NT2/D1 (cell line): ENCODE measurements at regions not wholly inside any gene's neighbourhood (a gene's known extent, or its start where the extent isn't known, plus 50 kb on each side); places are given as distances from the start of the nearest gene placed in this dataset.

Source experiments
- DNase-seq: peaks from one replicate; pipeline ENCODE4 v3.0.0-alpha.2; 2011; ENCODE audit warnings: low read depth, low spot score
- H3K27me3 ChIP-seq: 2 replicates; pipeline ENCODE4 v1.6.0; 2011; ENCODE audit warnings: mild to moderate bottlenecking; ENCODE audit not compliant: insufficient read length, insufficient read depth
- H3K36me3 ChIP-seq: 2 replicates; pipeline ENCODE4 v1.6.1; 2011; ENCODE audit warnings: mild to moderate bottlenecking, low read length, mixed read lengths; ENCODE audit not compliant: insufficient read depth, insufficient read length
- H3K4me1 ChIP-seq: 2 replicates; pipeline ENCODE4 v1.5.1; 2011; ENCODE audit not compliant: insufficient read depth, insufficient read length
- H3K4me3 ChIP-seq: 2 replicates; pipeline ENCODE4 v1.5.1; 2011; ENCODE audit warnings: low read depth; ENCODE audit not compliant: insufficient read length
- H3K9ac ChIP-seq: 2 replicates; pipeline ENCODE4 v1.6.0; 2011; ENCODE audit warnings: low read depth; ENCODE audit not compliant: insufficient read length
- H3K9me3 ChIP-seq: 2 replicates; pipeline ENCODE4 v1.5.1; 2011; ENCODE audit warnings: mild to moderate bottlenecking, low read length; ENCODE audit not compliant: insufficient read depth
- SUZ12 ChIP-seq: IDR thresholded peaks from 2 replicates; pipeline ENCODE4 v1.6.1; 2011; ENCODE audit not compliant: insufficient read length, insufficient read depth; ENCODE audit errors: extremely low read depth
- YY1 ChIP-seq: IDR thresholded peaks from 2 replicates; pipeline ENCODE4 v1.6.1; 2011; ENCODE audit not compliant: insufficient read length, insufficient read depth
- ZNF274 ChIP-seq: IDR thresholded peaks from 2 replicates; pipeline ENCODE4 v1.6.1; 2011; ENCODE audit warnings: mild to moderate bottlenecking, low read depth, low read length

DNA sequence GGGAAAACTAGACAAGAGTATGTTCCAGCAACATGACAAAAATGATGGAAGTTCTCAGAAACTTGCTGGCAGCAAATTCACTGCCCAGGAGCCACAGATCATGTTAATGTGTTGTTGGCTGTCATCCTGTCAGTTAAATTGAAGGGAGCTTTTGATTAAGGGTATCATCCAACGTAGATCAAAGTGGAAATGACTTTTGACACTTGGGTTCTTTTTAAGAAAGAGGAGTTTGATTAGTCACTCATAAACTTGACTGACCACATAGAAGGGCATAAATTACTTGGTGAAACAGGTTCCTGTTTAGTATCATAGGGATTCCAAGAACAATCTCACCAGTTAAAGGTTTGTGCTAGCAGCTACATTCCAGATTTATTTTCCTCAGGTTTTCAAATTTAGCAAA lies 288.7 kb downstream of the CSNK1G3 start:
- H3K27me3 ChIP-seq = no peaks in the 10 kb centered on the region
- TF ChIP-seq SUZ12 = no peak
- no peak for TF ChIP-seq YY1
- no peak for TF ChIP-seq ZNF274
- no peaks in the 10 kb centered on the region for H3K9me3 ChIP-seq
- no peak overlapping the region for H3K4me3 ChIP-seq
- no peaks in the 10 kb centered on the region for H3K36me3 ChIP-seq
- H3K9ac ChIP-seq = no peak overlapping the region
- no peak for DNase-seq
- peaks cover 6% of the 10 kb centered on the region for H3K4me1 ChIP-seq

- no peaks in the 10 kb centered on the region for H3K9me3 ChIP-seq
- H3K4me3 ChIP-seq = no peak overlapping the region
- TF ChIP-seq SUZ12 (no peak), YY1 (no peak), ZNF274 (no peak)
- H3K36me3 ChIP-seq = no peaks in the 10 kb centered on the region
- H3K27me3 ChIP-seq = no peaks in the 10 kb centered on the region
- no peak overlapping the region for H3K9ac ChIP-seq
- no peak for DNase-seq
- no peaks in the 10 kb centered on the region for H3K4me1 ChIP-seq
Measured at GRCh38 chr5:123795688-123796087, 283.7 kb downstream of the CSNK1G3 start.

DNA sequence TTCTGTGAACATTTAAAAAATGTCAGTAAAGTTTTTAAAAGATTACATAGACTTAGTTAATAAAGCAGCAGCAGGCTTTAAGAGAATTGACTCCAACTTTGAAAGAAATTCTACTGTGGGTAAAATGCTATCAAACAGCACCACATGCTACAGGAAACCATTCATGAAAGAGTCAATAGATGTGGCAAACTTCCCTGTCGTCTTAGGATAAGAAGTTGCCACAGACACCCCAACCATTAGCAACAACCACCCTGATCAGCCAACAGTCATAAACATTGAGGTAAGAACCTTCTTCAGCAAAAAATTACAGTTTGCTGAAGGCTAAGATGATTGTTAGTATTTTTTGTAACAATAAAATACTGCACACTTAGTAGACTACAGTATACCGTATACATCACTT lies 278.2 kb downstream of the CSNK1G3 start:
- TF ChIP-seq YY1 (no peak), ZNF274 (no peak), SUZ12 (no peak)
- H3K4me1 ChIP-seq = no peaks in the 10 kb centered on the region
- no peaks in the 10 kb centered on the region for H3K36me3 ChIP-seq
- DNase-seq = no peak
- H3K9ac ChIP-seq = no peak overlapping the region
- H3K4me3 ChIP-seq = no peak overlapping the region
- peaks cover 8% of the 10 kb centered on the region; the same call in 1 of the 2 replicates for H3K9me3 ChIP-seq
- no peaks in the 10 kb centered on the region for H3K27me3 ChIP-seq

DNA sequence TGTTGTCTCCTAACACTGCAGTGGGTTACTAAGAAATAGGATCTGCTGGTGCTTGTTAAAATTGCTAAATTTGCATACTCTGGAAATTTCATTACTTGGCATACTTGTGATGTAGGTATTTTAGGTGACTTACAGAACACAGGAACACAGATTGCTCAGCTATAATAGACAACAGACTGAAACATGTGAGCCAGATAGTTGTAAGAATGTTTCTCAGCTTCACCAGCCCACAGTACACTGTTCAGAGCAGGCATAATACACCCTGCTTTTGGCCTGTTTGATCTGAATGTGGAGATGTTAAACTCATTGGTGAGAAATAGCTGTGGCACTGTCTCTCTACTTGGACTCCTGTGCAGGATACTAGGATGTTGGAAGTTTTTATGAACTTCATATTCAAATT lies 275.7 kb downstream of the CSNK1G3 start:
- TF ChIP-seq SUZ12 = no peak
- no peak for TF ChIP-seq YY1
- TF ChIP-seq ZNF274 = no peak
- Histone ChIP-seq H3K9me3 (peaks cover 8% of the 10 kb centered on the region; the same call in 1 of the 2 replicates), H3K4me3 (no peak overlapping the region), H3K4me1 (no peaks in the 10 kb centered on the region), H3K27me3 (no peaks in the 10 kb centered on the region), H3K36me3 (no peaks in the 10 kb centered on the region), H3K9ac (no peak overlapping the region)
- DNase-seq = no peak

- no peak for DNase-seq
- no peaks in the 10 kb centered on the region for H3K27me3 ChIP-seq
- H3K4me1 ChIP-seq = no peaks in the 10 kb centered on the region
- no peaks in the 10 kb centered on the region for H3K36me3 ChIP-seq
- no peak overlapping the region for H3K9ac ChIP-seq
- no peak overlapping the region for H3K4me3 ChIP-seq
- peaks cover 8% of the 10 kb centered on the region; the same call in 1 of the 2 replicates for H3K9me3 ChIP-seq
- TF ChIP-seq ZNF274 (no peak), YY1 (no peak), SUZ12 (no peak)
Measured at GRCh38 chr5:123787136-123787535, 275.2 kb downstream of the CSNK1G3 start.

GRCh38 chr5:123786411-123786810 lies 274.4 kb downstream of the CSNK1G3 start:
- H3K36me3 ChIP-seq = no peaks in the 10 kb centered on the region
- no peak overlapping the region for H3K4me3 ChIP-seq
- no peak for DNase-seq
- H3K4me1 ChIP-seq = no peaks in the 10 kb centered on the region
- no peaks in the 10 kb centered on the region for H3K27me3 ChIP-seq
- no peak overlapping the region for H3K9ac ChIP-seq
- no peak for TF ChIP-seq ZNF274
- peaks cover 8% of the 10 kb centered on the region; the same call in 1 of the 2 replicates for H3K9me3 ChIP-seq

DNA sequence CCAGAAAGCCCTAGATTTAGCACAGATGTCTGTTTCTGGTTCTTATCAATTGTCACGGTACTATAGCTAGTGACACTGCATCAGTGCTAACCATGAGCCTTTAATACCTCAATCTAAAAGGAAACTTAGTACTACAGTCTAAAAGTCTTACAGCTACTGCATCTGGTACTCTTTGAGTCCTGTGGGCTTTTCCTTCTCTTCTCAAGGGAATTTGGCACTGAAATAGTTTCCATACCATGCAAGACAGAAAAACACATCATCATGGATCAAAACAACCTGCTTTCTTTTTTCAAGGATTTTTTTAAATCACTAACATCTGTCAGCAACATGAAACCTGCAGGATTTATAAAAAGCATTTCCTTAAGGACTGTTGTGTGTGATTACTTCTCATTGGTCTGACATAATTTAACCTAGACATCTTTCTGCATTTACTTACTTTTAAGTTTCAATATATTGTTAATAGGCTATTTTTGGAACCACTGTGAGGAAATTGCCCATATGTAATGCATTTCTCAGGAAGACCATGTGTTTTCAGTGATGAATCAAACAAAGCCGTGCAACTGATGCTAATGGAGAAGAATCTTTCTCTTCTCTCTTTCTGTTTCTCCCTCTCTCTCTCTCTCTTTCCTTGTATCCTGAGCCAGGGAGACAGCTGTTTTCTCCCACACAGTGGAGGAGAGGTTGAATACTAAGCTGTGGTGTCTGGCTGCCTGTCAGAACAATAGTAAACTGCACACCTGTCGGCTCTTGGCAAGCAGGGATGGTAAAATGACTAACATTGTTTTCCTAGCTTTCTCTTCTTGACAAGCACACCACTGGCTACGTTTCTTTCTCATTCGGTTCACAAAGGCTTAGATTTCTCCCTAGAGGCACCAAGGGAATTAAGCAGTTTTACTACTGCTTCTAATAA lies 273.4 kb downstream of the CSNK1G3 start:
- DNase-seq = no peak
- TF ChIP-seq YY1 (no peak), SUZ12 (no peak), ZNF274 (no peak)
- H3K4me3 ChIP-seq = no peak overlapping the region
- no peaks in the 10 kb centered on the region for H3K4me1 ChIP-seq
- no peak overlapping the region for H3K9ac ChIP-seq
- H3K9me3 ChIP-seq = peaks cover 8% of the 10 kb centered on the region; the same call in 1 of the 2 replicates
- no peaks in the 10 kb centered on the region for H3K36me3 ChIP-seq
- H3K27me3 ChIP-seq = no peaks in the 10 kb centered on the region
